BJ (cell line): ENCODE measurements at regions not wholly inside any gene's neighbourhood (a gene's known extent, or its start where the extent isn't known, plus 50 kb on each side); places are given as distances from the start of the nearest gene placed in this dataset.

ENCODE experiments used
- CTCF ChIA-PET: fragments of 350-600 bp; formaldehyde crosslinking; extraction: SDS; loops from one replicate; lab custom pipeline; 2021; ENCODE audit warnings: antibody characterized with exemption, inconsistent platforms; lab: Yijun Ruan, JAX
- POLR2A ChIA-PET: fragments of 300-600 bp; sonication (Branson Sonifier 250); formaldehyde crosslinking; extraction: SDS; loops from one replicate; lab custom pipeline; 2021; ENCODE audit warnings: antibody characterized with exemption; lab: Charles Lee
- DNase-seq: peaks from one replicate; pipeline ENCODE4 v3.0.0-alpha.2; 2011; ENCODE audit warnings: low read depth
- H3K27me3 ChIP-seq: 2 replicates; pipeline ENCODE4 v1.6.0; 2011; ENCODE audit warnings: low read length; ENCODE audit not compliant: control insufficient read depth, insufficient read depth
- H3K36me3 ChIP-seq: 2 replicates; pipeline ENCODE4 v1.5.1; 2011; ENCODE audit warnings: low read length; ENCODE audit not compliant: control insufficient read depth, insufficient read depth
- H3K4me3 ChIP-seq: 2 replicates; pipeline ENCODE4 v1.5.1; 2011; ENCODE audit warnings: low read depth, mild to moderate bottlenecking, control low read depth, low read length
- CTCF ChIP-seq: IDR thresholded peaks from 2 replicates; pipeline ENCODE4 v1.5.1; 2011; ENCODE audit warnings: low read depth, mild to moderate bottlenecking, control low read depth, inconsistent platforms, low read length, moderate library complexity; ENCODE audit not compliant: insufficient read depth

- H3K36me3 ChIP-seq = no peaks in the 10 kb centered on the region
- POLR2A ChIA-PET = no interaction called here
- no peak overlapping the region for H3K4me3 ChIP-seq
- TF ChIP-seq CTCF = no peak
- no peak for DNase-seq
- CTCF ChIA-PET = no interaction called here
- no peaks in the 10 kb centered on the region for H3K27me3 ChIP-seq
These were observed 467.5 kb upstream of the CT83 start for GRCh38 chrX:116930311-116930710.

GRCh38 chrX:116897526-116897925, 434.8 kb upstream of the CT83 start:
- ChIA-PET CTCF (no interaction called here), POLR2A (no interaction called here)
- no peak for TF ChIP-seq CTCF
- no peaks in the 10 kb centered on the region for H3K27me3 ChIP-seq
- DNase-seq = no peak
- no peak overlapping the region for H3K4me3 ChIP-seq
- no peaks in the 10 kb centered on the region for H3K36me3 ChIP-seq

- TF ChIP-seq CTCF = no peak
- H3K36me3 ChIP-seq = no peaks in the 10 kb centered on the region
- no peaks in the 10 kb centered on the region for H3K27me3 ChIP-seq
- no peak for DNase-seq
- ChIA-PET POLR2A (no interaction called here), CTCF (no interaction called here)
- H3K4me3 ChIP-seq = no peak overlapping the region
These were observed 419.2 kb upstream of the CT83 start for GRCh38 chrX:116881961-116882360.

GRCh38 chrX:116873671-116874070, 410.9 kb upstream of the CT83 start:
- no peak for TF ChIP-seq CTCF
- CTCF ChIA-PET = no interaction called here
- Histone ChIP-seq H3K27me3 (no peaks in the 10 kb centered on the region), H3K4me3 (no peak overlapping the region), H3K36me3 (no peaks in the 10 kb centered on the region)
- peak; percentile 56 for DNase-seq
- POLR2A ChIA-PET = no interaction called here

- Histone ChIP-seq H3K36me3 (no peaks in the 10 kb centered on the region), H3K27me3 (no peaks in the 10 kb centered on the region), H3K4me3 (no peak overlapping the region)
- no peak for DNase-seq
- POLR2A ChIA-PET = no interaction called here
- CTCF ChIA-PET = no interaction called here
- TF ChIP-seq CTCF = no peak
These were observed 410.2 kb upstream of the CT83 start for GRCh38 chrX:116872931-116873330.
